HG03342 (cell line): ENCODE measurements at regions not wholly inside any gene's neighbourhood (a gene's known extent, or its start where the extent isn't known, plus 50 kb on each side); places are given as distances from the start of the nearest gene placed in this dataset.

Experiments used
- ATAC-seq: cut with Tn5 transposase; IDR thresholded peaks from one replicate; pipeline ENCODE4 v1.9.1; 2021; ENCODE audit warnings: mild to moderate bottlenecking, moderate library complexity; ENCODE audit not compliant: unreplicated experiment

DNA sequence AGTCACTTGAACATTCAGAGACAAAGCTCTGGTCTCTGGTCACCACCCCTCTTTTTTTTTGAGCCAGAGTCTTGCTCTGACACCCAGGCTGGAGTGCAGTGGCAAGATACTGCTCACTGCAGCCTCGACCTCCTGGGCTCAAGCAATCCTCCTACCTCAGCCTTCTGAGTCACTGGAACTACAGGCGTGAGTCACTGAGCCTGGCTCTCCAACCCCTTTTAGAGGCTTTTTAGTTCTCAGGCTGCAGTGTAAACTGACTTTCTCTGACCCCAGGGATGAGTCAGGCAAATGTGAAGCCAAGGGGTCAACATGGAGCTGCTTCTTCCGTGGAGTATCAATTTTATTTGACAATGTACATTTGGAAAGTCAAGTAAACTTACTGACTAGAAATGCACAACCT is 229.2 kb downstream of the PTTG2 start:
- no peak for ATAC-seq

DNA sequence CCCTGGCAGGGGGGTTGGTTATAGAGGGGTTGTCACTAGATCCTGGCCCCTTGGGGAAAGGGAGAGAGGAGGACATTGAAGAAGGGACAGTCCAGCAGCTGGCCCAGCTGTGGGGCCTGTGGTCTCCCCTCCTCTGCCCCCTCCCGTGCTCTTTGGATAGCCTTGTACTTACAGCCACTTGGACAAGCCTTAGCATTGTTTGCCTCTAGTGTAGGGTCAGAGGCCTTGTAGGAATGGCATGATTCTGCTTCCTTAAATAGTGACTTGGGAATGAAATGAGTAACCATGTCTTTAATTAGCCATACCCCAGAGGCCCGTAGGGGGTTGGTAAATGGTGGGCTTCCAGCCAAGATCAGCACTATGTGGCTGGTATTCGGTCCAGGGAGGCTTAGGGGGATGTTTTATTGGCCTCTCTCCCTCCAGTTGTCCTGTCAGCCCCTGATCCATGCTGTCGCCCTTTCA is 230.6 kb downstream of the PTTG2 start:
- no peak for ATAC-seq

DNA sequence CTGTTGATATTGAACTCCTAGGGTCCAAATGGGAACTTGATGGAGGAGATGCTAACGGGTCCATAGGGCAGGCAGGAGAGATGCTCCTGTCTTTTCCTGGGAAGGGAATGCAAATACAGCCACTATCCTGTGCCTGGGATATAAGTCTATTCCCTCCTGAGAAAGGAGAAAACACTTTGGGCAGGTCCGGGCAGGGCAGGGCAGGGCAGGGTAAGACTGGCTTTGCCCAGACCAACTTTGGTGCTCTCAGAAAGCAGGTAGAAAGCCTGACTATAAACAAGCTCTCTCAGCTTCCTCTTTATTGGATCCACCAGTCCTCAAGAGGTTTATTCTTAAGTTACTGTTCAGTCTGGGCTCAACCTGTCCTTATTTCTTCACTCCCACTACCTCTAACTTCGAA is 232.3 kb downstream of the PTTG2 start:
- ATAC-seq: no peak

DNA sequence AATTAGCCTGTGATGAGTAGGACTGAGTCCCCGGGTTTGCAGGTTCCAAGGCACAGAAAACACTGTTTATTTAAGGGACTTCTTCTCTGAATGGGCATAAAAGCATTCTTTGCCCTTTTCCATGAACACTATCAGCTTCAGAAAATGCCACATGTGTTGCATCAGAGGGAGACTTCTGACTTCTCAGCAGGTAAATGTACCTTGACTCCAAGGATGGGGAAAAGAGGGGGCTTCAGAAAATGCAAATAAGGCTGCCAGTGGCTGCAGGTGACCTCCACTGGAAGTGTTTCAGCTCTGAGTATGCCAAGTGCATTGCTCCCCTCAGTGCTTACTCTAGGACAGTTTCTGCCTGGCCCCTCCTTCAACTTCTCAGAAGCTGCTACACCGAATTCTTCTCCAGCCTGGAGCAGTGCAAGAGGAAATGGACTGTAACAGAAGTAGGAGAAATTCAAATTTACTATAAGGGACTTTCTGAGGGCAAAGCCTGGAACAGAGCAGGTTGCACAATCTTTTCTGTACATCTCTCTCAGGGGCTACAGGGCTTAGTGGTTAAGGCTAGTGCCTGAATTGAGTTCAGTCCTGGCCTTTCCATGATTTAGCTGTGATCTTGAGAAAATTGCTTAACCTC is 233.2 kb downstream of the PTTG2 start:
- ATAC-seq: no peak

DNA sequence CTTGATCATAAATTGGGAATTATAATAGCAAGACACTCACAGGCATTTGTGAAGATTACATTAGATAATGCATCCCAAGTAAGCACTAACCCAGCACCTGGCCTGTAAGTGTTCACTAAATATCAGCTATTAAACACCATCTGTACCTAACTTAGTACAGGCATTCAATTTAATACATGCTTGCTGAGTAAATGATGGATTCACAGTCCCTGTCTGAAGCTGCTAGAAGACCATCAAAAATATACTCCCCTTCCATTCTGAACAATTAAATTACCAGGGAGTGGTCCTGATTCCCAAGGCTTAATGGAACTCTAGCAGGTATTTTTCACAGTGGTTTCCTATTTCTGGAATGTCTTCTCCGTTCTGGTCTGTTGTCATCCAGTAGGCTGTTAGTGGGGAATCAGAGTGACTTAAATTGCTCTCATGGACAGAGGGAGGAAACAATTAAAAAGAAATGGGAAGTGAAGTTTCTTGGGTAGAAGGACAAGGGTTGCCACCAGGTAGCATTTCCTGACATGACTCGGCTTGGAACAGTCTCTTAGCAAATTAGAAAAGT is 233.9 kb downstream of the PTTG2 start:
- ATAC-seq: no peak

DNA sequence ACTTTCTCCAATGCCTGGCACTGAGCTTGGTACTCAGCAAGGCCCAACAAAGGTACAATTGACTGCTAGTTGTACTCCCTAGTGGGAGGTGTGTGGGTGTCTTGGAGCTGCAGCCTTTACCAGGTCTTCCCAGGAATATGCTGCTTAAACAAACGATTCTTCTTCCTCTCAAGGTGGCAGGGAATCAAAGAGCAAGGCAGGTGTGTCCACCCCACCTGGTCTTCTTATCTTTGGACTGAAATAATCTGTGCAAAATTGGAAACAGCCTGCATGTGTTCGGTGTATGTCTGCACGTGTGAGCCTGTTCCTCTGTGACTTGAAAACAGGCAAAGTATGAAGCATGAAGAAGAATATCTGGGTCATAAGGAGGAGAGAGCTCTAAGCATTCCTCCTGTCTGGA is 235.3 kb downstream of the PTTG2 start:
- ATAC-seq: no peak

DNA sequence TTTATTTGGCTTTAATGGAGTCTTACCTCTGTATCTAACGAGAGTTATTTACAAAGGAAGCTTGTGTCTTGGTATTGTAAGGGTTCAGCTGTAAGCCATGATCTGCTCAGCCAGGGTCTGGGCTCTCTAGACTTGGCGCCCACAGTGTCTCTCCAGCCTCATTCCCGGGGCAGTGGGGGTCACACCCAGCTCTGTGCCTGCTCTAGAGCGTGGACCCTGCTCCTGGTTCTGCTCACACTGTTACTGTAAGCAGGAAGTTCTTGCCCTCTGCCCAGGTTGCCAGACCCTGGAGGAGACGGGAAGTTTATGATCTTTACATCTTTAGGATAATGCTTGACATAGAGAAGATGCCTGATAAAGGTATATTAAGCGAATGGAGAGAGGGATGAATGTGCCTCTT is 235.7 kb downstream of the PTTG2 start:
- no peak for ATAC-seq

DNA sequence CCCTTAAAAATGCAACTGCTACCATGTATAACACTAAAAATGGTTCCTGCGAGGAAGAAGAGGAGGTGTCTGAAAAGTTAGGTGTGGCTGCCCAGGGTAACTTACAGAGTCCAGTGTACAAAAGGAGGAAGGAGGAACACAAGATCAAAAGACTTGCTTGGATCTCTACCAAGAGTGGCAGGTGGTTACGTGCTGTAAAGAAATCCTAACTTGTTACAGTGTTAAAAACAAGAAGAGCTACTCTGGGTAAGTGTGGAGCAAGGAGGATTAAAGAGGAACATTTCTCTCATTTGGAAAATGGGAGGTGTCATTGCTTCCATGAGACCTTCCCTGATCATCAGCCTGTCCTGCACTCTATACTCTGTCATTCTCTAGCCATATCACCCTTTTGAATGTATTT is 242.0 kb downstream of the PTTG2 start:
- ATAC-seq: no peak

DNA sequence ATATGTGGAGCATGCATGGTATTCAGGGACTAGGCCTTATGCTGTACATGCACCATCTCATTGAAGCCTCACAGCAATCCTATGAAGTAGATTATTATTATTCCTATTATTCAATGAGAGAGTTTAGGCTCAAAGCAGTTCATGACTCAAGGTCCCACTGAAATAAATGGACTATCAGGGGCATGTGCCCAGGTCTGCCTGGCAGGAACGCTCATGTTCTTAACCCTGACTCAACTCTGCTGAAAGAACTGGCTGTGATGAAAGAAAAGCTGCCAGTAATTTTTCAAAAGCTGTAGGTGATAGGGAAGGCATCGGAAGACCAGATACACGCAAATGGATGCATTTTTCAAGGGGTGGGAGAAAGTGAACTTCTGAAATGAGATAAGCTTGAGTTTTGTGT is 243.4 kb downstream of the PTTG2 start:
- ATAC-seq: no peak

DNA sequence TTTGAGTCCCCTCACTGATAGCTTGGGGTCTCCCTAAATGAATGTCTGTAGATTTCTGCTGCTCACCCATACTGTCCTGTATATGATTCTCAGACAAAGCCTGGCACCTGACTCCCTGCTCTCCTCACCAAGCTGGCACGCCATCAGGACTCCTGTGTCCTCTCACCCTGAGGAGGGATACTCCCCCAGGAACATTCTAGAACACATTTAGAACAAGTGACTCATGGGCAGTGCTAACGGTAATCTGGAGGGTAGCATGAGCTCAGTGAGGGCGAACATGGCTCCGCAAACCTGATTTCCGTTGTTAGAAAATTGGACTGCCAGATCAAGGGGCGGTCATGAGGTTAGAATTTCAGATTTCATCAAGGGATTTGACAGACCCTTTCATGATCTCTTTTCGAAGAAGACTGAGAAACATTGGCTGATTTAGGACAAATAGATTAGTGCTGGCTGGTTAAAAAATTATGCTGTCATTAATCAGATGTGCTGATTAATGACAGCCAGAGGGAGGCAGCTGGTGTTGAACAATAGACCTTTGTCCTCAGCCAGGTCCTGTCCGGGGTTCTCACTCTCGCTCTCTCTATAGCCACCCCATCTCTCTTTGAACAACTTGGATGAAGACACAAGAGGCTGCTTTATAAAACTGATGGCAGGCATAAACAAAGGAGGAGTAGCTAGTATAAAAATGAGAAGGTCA is 244.3 kb downstream of the PTTG2 start:
- ATAC-seq: no peak

DNA sequence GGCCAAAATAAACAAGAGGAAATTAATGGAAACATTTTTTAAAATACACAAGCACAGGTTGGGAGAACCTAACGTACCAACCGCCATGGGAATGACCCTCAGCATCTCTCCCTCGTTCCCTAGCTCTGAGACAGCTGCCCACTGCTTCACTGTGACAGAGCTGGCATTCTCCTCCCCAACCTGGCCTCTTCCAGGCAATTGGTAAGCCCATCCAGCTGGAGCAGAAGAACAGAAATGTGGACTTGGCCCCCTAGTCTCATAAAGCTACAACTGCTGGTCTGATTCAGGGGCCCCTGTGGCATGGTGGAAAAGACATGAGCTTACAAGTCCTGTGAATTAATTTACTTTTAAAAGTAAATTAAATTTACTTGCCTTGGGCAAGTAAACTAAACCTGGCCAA is 245.1 kb downstream of the PTTG2 start:
- ATAC-seq: no peak

DNA sequence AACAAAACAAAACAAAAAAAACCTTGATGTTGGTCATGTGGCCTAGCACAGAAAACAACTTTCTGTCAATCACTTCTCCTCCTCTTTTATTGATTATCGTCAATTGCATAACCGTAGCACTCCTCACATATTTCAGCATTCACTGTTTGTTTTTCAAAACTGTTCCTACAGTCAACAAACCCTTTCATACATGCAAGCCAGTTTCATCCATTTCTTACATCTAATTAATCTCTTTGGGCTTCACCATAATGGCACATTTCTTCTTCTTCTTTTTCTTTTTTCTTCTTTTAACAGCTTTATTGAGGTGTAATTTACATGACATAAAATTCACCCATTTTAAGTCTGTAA is 246.9 kb downstream of the PTTG2 start:
- ATAC-seq: no peak

DNA sequence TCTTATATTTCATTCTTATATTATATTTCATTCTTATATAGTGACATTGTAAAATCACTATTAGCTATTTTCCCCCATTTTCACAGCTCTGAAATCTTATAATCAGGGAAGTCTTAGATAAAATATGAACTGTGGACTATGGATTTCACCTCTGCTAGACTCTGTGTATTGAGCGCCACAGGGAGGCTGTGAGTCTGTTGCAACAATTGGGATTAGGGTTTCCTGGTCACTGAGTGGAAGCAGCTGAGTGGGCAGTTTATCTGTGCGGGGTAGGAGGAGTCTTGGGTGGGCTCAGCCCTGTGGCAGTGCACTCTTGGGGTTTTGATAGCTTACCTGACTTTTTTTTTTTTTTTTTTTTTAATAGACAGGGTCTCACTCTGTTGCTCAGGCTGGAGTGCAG is 249.5 kb downstream of the PTTG2 start:
- ATAC-seq: no peak

DNA sequence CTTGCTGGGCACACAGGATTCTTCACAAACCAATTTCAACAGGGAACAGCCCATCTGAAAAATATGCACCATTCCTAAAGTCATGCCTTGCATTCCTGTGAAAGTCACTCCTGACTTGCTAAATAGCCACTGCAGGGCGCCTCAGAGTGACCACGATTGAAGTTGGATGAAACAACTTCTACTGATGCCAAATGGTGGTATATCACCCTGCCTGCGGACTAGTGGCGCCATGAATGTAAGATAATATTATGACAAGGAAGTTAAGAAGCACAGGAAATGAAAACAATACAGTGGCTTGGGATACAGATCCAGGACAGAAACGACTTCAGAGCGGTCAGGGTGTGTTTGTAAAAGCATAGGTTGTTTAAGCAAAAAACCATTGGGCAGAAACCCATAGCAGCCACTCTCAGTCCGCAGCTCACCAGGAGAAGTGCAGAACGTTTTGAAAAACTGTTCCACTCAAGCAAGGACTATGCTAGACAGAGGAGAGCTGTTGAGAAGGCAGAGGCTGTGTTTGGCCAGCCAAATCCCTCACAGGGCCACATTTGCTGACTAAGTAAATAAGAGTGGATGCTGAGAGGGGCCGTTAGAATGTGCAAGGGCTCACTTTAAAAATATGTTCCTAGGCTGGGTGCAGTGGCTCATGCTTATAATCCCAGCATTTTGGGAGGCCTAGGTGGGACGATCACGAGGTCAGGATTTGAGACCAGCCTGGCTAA is 250.4 kb downstream of the PTTG2 start:
- no peak for ATAC-seq

DNA sequence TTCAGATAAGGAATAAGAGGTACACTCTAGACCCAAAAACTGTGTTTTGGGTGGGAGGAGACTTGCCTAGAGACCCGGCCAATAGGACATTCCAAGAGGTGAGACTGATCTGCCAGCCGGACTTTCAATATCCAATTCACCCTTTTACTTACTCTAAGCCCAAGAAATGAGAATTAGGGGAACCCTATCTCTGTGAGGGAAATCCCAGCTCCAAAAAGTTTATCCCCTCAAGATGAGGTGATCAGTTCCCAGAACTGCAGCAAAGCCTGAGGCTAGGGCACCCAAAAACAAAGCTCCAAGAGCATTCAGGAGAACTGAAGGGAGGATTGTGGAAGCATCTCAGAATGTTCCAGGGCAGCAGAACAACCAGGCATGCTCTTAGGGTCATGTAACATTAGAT is 251.7 kb downstream of the PTTG2 start:
- no peak for ATAC-seq

DNA sequence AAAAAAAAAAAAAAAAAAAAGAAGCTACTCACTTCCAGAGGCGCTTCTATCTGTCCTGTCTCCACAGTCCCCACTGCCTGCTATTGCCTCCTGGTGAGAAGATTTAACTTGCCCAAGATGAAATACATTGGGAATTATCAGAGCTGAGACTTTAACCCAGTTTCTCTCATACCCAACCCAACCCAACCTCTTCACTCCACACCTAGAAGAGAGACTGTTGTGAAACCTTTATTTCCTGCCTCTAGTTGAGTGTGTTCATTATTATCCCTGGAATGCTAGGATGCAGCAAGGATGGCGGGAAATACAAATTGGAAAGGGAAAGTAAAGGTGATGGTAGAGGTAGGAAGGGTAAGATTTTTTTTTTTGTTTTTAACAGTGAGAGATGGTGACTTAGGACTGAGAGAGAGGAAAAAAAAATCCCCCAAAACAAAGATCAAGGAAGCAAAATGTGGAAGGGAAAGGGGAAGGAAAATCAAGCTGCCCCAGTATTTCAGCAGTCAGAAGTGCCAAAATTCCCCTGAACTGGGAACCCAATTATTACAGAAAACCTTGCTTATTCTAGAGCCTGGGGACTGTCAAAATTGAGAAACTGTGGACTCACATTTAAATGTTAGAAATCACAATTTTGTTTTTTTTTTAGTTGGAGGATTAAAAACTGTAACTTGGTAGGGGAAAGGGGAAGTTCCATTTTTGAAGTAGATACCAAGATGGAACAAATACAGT is 253.0 kb downstream of the PTTG2 start:
- no peak for ATAC-seq

DNA sequence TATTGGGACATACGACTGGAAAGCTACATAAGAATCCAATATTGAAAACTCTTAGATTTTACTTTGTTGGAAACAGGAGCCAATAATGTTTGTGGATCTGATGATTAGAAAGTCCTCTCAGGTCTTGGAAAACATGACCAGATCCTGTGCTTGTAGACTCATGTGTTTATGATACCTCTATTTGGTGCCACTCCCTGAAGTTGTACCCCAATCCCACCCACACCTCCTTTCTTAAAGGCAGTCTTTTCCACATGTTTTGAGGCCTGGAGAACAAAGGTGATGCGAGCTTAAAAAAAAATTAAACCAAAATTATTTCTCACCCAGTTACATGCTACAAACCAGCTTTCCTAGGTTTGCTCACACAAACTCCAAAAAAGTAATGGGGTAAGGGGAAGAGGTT is 262.7 kb downstream of the PTTG2 start:
- ATAC-seq: no peak

DNA sequence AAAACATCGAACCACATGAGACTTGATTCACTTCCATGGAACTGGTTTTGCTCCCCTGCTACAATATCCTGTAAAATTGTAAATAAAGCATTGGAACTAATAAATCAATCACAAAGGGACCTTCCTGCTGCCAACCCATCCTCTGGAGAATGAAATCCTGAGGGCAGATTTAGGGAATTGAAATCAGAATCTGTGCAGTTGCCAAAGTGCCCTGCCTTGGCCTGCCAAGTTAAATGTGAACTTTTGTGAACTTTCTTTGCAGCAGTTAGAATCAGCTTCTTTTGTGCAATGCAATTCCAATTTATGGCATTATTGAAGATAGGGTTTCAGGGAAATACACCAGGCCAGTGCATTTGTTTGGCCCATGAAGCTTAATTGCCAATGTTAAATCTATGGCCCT is 263.1 kb downstream of the PTTG2 start:
- no peak for ATAC-seq

DNA sequence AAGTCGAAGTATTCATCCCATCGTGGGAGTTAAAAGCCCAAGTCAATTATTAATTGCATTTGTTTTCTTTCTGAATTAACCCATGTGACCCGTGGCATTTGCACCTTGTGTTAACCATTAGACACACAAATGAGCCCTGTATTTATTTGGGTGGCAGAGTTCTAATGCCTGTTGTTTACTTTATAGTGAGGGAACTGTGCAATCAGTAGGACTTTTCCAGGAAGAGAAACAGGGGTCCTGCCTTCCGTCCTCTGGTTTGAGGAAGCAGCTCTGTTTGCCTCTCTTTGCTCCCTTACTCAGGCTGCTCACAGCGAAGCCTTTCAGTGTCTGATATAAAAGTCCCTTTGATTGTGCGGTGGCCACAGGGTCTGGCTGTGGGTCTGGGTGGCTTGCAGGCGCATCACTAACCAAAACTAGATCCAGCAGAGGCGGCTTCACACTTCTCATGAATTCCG is 263.6 kb downstream of the PTTG2 start:
- no peak for ATAC-seq

DNA sequence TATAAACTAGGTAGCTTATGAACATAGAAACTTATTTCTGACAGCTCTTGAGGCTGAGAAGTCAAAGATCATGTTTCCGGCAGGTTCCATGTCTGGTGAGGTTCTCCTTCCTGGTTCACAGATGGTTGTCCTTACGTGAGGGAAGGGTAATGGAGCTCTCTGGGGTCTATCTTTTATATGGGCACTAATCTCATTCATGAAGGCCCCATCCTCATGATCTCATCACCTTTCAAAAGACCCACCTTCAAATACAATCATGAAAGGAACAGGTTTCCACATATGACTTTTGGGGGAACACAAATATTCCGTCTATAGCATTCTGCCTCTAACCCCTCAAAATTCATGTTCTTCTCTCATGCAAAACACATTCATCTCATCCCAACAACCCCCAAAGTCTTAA is 264.7 kb downstream of the PTTG2 start:
- no peak for ATAC-seq

DNA sequence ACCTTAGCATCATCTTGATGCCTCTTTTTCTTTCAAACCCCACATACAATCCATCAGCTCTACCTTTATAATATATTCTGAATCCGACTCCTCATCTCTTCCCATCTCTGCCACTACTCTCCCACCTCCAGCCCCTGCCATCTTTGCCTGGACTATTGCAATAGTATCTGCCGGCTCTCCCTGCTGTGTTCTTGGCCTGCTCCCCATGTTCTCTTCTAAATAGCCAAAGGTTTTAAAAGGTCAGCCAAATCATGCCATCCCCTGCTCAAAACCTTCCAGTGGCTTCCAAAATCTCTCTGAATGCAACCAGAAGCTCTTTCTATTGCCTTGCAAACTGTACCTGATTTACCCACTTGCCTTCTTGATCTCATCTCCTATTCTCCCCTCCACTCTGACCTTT is 266.0 kb downstream of the PTTG2 start:
- no peak for ATAC-seq
